GM12875 (cell line): ENCODE measurements at regions not wholly inside any gene's neighbourhood (a gene's known extent, or its start where the extent isn't known, plus 50 kb on each side); places are given as distances from the start of the nearest gene placed in this dataset.

ENCODE experiments used
- H3K4me3 ChIP-seq: one replicate; pipeline ENCODE4 v1.5.1; 2011; ENCODE audit warnings: low read depth, low read length, control low read depth
- CTCF ChIP-seq: IDR thresholded peaks from 2 replicates; pipeline ENCODE4 v1.5.1; 2011; ENCODE audit warnings: low read depth, mild to moderate bottlenecking, control low read depth, inconsistent platforms, low read length, moderate library complexity, borderline replicate concordance; ENCODE audit not compliant: insufficient read depth

GRCh38 chr3:22962244-22962643 lies 240.9 kb upstream of the UBE2E2 start:
- H3K4me3 ChIP-seq = no peak overlapping the region
- no peak for TF ChIP-seq CTCF

- TF ChIP-seq CTCF = no peak
- no peak overlapping the region for H3K4me3 ChIP-seq
Observed at GRCh38 chr3:22966349-22966748, 236.8 kb upstream of the UBE2E2 start.

GRCh38 chr3:22969276-22969675 lies 233.9 kb upstream of the UBE2E2 start:
- TF ChIP-seq CTCF = no peak

GRCh38 chr3:22971497-22971896 lies 231.6 kb upstream of the UBE2E2 start:
- no peak for TF ChIP-seq CTCF
- H3K4me3 ChIP-seq = no peak overlapping the region

More at GRCh38 chr3:22969276-22969675, 233.9 kb upstream of the UBE2E2 start:
- no peak overlapping the region for H3K4me3 ChIP-seq

GRCh38 chr3:22977042-22977441 lies 226.1 kb upstream of the UBE2E2 start:
- no peak for TF ChIP-seq CTCF
- H3K4me3 ChIP-seq = no peak overlapping the region

- no peak for TF ChIP-seq CTCF
- H3K4me3 ChIP-seq = no peak overlapping the region
Observed at GRCh38 chr3:22977650-22978289, 225.4 kb upstream of the UBE2E2 start.

- no peak overlapping the region for H3K4me3 ChIP-seq
- no peak for TF ChIP-seq CTCF
Observed at GRCh38 chr3:22979581-22979980, 223.5 kb upstream of the UBE2E2 start.
